H1 (cell line): ENCODE measurements at regions not wholly inside any gene's neighbourhood (a gene's known extent, or its start where the extent isn't known, plus 50 kb on each side); places are given as distances from the start of the nearest gene placed in this dataset.

Source experiments
- CTCF ChIA-PET: fragments of 300-600 bp; sonication (Branson Sonifier 250); formaldehyde crosslinking; loops from one replicate; lab custom pipeline; 2021; ENCODE audit not compliant: partially characterized antibody; lab: Charles Lee
- POLR2A ChIA-PET: fragments of 300-600 bp; sonication (Branson Sonifier 250); formaldehyde crosslinking; loops from one replicate; lab custom pipeline; 2021; ENCODE audit warnings: inconsistent platforms; ENCODE audit not compliant: partially characterized antibody; lab: Charles Lee
- DNase-seq, 2 experiments: peaks; one replicate each; pipeline versions ENCODE4 v3.0.0 to v3.0.0-alpha.2; 2010 to 2022; ENCODE audit warnings: low spot score in 2 of 2, low read depth in 1 of 2, mixed read lengths in 1 of 2
- FAIRE-seq: peaks from 2 replicates; lab custom pipeline; 2011; peaks lifted over from hg19 to GRCh38; lab: Jason Lieb, UNC
- H2AFZ ChIP-seq: 2 replicates; pipeline ENCODE4 v1.8.1; 2012; ENCODE audit warnings: low read length, inconsistent platforms
- H2AK5ac ChIP-seq: 2 replicates; pipeline ENCODE4 v1.6.1; 2013; ENCODE audit warnings: low read depth, low read length
- H2BK120ac ChIP-seq: replicated peaks from 2 replicates; pipeline ENCODE3; 2013; ENCODE audit warnings: low read depth, low read length, inconsistent platforms
- H2BK12ac ChIP-seq: 2 replicates; pipeline ENCODE4 v1.6.1; 2013; ENCODE audit warnings: low read depth, low read length
- H2BK15ac ChIP-seq: 2 replicates; pipeline ENCODE4 v1.6.1; 2013; ENCODE audit warnings: low read length
- H2BK20ac ChIP-seq: 2 replicates; pipeline ENCODE4 v1.6.1; 2013; ENCODE audit warnings: low read length
- H2BK5ac ChIP-seq: 2 replicates; pipeline ENCODE4 v1.6.1; 2013; ENCODE audit warnings: low read depth, low read length
- H3K14ac ChIP-seq: 2 replicates; pipeline ENCODE4 v1.6.1; 2013; ENCODE audit warnings: inconsistent platforms; ENCODE audit not compliant: insufficient read length
- H3K18ac ChIP-seq: 2 replicates; pipeline ENCODE4 v1.6.1; 2013; ENCODE audit warnings: low read length; ENCODE audit errors: extremely low read depth
- H3K23ac ChIP-seq: 2 replicates; pipeline ENCODE4 v1.6.1; 2013; ENCODE audit warnings: inconsistent platforms; ENCODE audit not compliant: insufficient read length
- H3K23me2 ChIP-seq: 2 replicates; pipeline ENCODE4 v1.6.1; 2013; ENCODE audit warnings: low read depth, low read length
- H3K27ac ChIP-seq: 2 replicates; pipeline ENCODE4 v1.6.1; 2011; ENCODE audit warnings: low read depth, low read length, inconsistent platforms
- H3K27me3 ChIP-seq, 4 experiments: replicated peaks in 1 of 4; 1 replicate in 1 of 4; 2 replicates in 3 of 4; pipeline versions ENCODE4 v1.6.1 to v1.8.1; 2011 to 2013; ENCODE audit warnings: low read length in 3 of 4, mild to moderate bottlenecking in 3 of 4, inconsistent platforms in 2 of 4, mixed read lengths in 2 of 4, moderate library complexity in 1 of 4; ENCODE audit not compliant: control insufficient read depth in 3 of 4, insufficient read depth in 3 of 4; ENCODE audit errors: extremely low read depth in 1 of 4
- H3K36me3 ChIP-seq, 4 experiments: 2 replicates each; pipeline versions ENCODE4 v1.6.1 to v1.8.1; 2011 to 2013; ENCODE audit warnings: mild to moderate bottlenecking in 4 of 4, low read length in 3 of 4, moderate library complexity in 2 of 4, control low read depth in 1 of 4, inconsistent platforms in 1 of 4; ENCODE audit not compliant: insufficient read depth in 4 of 4, control insufficient read depth in 2 of 4
- H3K4ac ChIP-seq: replicated peaks from 2 replicates; pipeline ENCODE3; 2013; ENCODE audit warnings: low read length, low read depth, mixed read lengths, inconsistent platforms; ENCODE audit not compliant: insufficient read length
- H3K4me1 ChIP-seq, 4 experiments: replicated peaks in 1 of 4; 1 replicate in 1 of 4; 2 replicates in 3 of 4; pipeline versions ENCODE4 v1.6.1 to v1.8.1; 2011 to 2013; ENCODE audit warnings: low read length in 3 of 4, inconsistent platforms in 2 of 4, mixed read lengths in 1 of 4; ENCODE audit not compliant: insufficient read depth in 4 of 4, control insufficient read depth in 3 of 4
- H3K4me2 ChIP-seq, 2 experiments: 2 replicates each; pipeline versions ENCODE4 v1.6.1 to v1.8.1; 2011 to 2013; ENCODE audit warnings: low read depth in 2 of 2, low read length in 2 of 2, control low read depth in 1 of 2, inconsistent platforms in 1 of 2, mild to moderate bottlenecking in 1 of 2; ENCODE audit not compliant: insufficient read depth in 1 of 2
- H3K4me3 ChIP-seq, 4 experiments: fragments of 200-600, 300-600 bp in 1 of 4; sonication (generic), shearing (Covaris generic), sonication (Bioruptor Twin) in 1 of 4; 2 replicates each; pipeline versions ENCODE4 v1.5.1 to v1.8.1; 2011 to 2016; ENCODE audit warnings: low read length in 4 of 4, low read depth in 3 of 4, control low read depth in 2 of 4, inconsistent platforms in 2 of 4, mild to moderate bottlenecking in 2 of 4, mixed read lengths in 1 of 4, moderate library complexity in 1 of 4; ENCODE audit not compliant: insufficient read depth in 2 of 4; ENCODE audit errors: extremely low read depth in 1 of 4
- H3K56ac ChIP-seq: replicated peaks from 2 replicates; pipeline ENCODE3; 2013; ENCODE audit warnings: low read depth, mild to moderate bottlenecking, mixed read lengths, low read length, inconsistent platforms; ENCODE audit not compliant: insufficient read length
- H3K79me1 ChIP-seq: 2 replicates; pipeline ENCODE4 v1.6.1; 2013; ENCODE audit warnings: low read depth, low read length, control low read depth
- H3K79me2 ChIP-seq, 2 experiments: 2 replicates each; pipeline versions ENCODE4 v1.6.1 to v1.8.1; 2012 to 2013; ENCODE audit warnings: low read length in 2 of 2, mild to moderate bottlenecking in 2 of 2, inconsistent platforms in 1 of 2; ENCODE audit not compliant: insufficient read depth in 2 of 2, control insufficient read depth in 1 of 2
- H3K9ac ChIP-seq, 4 experiments: replicated peaks in 1 of 4; 1 replicate in 1 of 4; 2 replicates in 3 of 4; pipeline versions ENCODE4 v1.6.1 to v1.8.1; 2011 to 2013; ENCODE audit warnings: low read depth in 3 of 4, low read length in 3 of 4, control low read depth in 2 of 4, mild to moderate bottlenecking in 2 of 4, moderate library complexity in 2 of 4, inconsistent platforms in 1 of 4; ENCODE audit errors: extremely low read depth in 1 of 4
- H3K9me3 ChIP-seq, 2 experiments: 2 replicates each; pipeline versions ENCODE4 v1.6.1 to v1.8.1; 2012 to 2013; ENCODE audit warnings: mild to moderate bottlenecking in 2 of 2, moderate library complexity in 2 of 2, control low read depth in 1 of 2, inconsistent platforms in 1 of 2, low read depth in 1 of 2, low read length in 1 of 2, mixed read lengths in 1 of 2; ENCODE audit not compliant: insufficient read depth in 2 of 2
- H4K20me1 ChIP-seq, 2 experiments: replicated peaks in 1 of 2; 2 replicates each; pipeline versions ENCODE3 to v1.8.1; 2011 to 2013; ENCODE audit warnings: inconsistent platforms in 2 of 2, low read length in 2 of 2, mild to moderate bottlenecking in 1 of 2; ENCODE audit not compliant: insufficient read depth in 2 of 2, control insufficient read depth in 1 of 2
- H4K5ac ChIP-seq: 2 replicates; pipeline ENCODE4 v1.6.1; 2013; ENCODE audit warnings: low read length, low read depth, mixed read lengths, inconsistent platforms; ENCODE audit not compliant: insufficient read length
- H4K8ac ChIP-seq: 2 replicates; pipeline ENCODE4 v1.8.0; 2013; ENCODE audit warnings: mild to moderate bottlenecking, moderate library complexity, low read length, inconsistent platforms; ENCODE audit not compliant: insufficient read depth; ENCODE audit errors: extremely low read depth
- H4K91ac ChIP-seq: replicated peaks from 2 replicates; pipeline ENCODE3; 2013; ENCODE audit warnings: low read length, mixed read lengths, inconsistent platforms; ENCODE audit not compliant: insufficient read length
- CBX8 ChIP-seq: fragments of 300-800, 300-1000 bp; sonication (generic); IDR thresholded peaks from 2 replicates; pipeline ENCODE4 v1.7.1; 2016; ENCODE audit warnings: low read depth, low read length, borderline replicate concordance
- CEBPB ChIP-seq: IDR thresholded peaks from 2 replicates; pipeline ENCODE4 v1.6.1; 2012; ENCODE audit warnings: low read depth, low read length
- HDAC2 ChIP-seq, 2 experiments: fragments of 300-600 bp in 1 of 2; sonication (generic) in 1 of 2; IDR thresholded peaks; 2 replicates each; pipeline ENCODE4 v1.6.1; 2011 to 2012; ENCODE audit warnings: low read depth in 2 of 2, low read length in 2 of 2, mild to moderate bottlenecking in 2 of 2, moderate library complexity in 2 of 2, borderline replicate concordance in 1 of 2, inconsistent platforms in 1 of 2
- MAFK ChIP-seq: IDR thresholded peaks from 2 replicates; pipeline ENCODE4 v1.6.1; 2012; ENCODE audit warnings: low read depth, mild to moderate bottlenecking, improper control_type of control experiment, low read length
- POLR2A ChIP-seq, 2 experiments: IDR thresholded peaks; 1 replicate in 1 of 2; 2 replicates in 1 of 2; pipeline ENCODE4 v1.6.1; 2011; ENCODE audit warnings: low read depth in 2 of 2, low read length in 2 of 2, mild to moderate bottlenecking in 2 of 2; ENCODE audit errors: control extremely low read depth in 1 of 2
- RBBP5 ChIP-seq: IDR thresholded peaks from 2 replicates; pipeline ENCODE4 v1.7.1; 2012; ENCODE audit warnings: low read depth, mild to moderate bottlenecking, inconsistent platforms, low read length, moderate library complexity, borderline replicate concordance
- SIRT6 ChIP-seq: IDR thresholded peaks from one replicate; pipeline ENCODE4 v1.7.1; 2012; ENCODE audit warnings: low read length, inconsistent platforms
- YY1 ChIP-seq: IDR thresholded peaks from 2 replicates; pipeline ENCODE4 v1.6.1; 2011; ENCODE audit warnings: low read depth, mild to moderate bottlenecking, low read length
- WGBS, 2 experiments: shearing (Covaris generic) in 1 of 2; methylation state at CpG; one replicate each; pipeline versions ENCODE4 v1.1.6 to v1.1.7; 2013 to 2015; ENCODE audit warnings: low lambda C conversion rate in 2 of 2, mixed read lengths in 2 of 2, inconsistent platforms in 1 of 2, low coverage in 1 of 2, missing lambda C conversion rate in 1 of 2; ENCODE audit not compliant: insufficient replicate concordance in 2 of 2, insufficient coverage in 1 of 2, insufficient read length in 1 of 2; ENCODE audit errors: extremely low coverage in 1 of 2, missing lambda C conversion rate in 1 of 2; 5-methylcytosine and 5-hydroxymethylcytosine counted together

DNA sequence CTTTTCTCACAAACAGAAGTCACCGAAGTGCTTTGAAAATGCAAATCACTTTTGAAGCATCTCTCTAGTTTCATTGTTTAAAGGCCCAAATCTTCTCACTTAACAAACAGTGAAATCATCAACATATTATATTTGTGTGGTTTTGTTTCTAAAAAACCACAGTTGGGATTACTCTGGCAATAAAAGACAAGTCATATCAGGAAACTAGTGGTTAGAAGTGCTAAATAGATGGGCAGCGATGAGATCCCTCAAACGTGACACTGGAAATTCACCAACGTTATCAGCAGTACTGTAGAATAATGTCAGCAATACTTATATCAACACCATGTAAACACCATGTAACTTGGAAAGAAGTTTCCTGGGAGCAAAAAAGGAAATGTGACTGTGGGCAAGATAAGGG lies 893.5 kb downstream of the SUCLG1 start:
- H3K18ac ChIP-seq: no peak overlapping the region
- H3K23ac ChIP-seq: no peak overlapping the region
- no peak overlapping the region for H2BK20ac ChIP-seq
- H3K27me3 ChIP-seq: no peaks in the 10 kb centered on the region
- H3K79me1 ChIP-seq: no peaks in the 10 kb centered on the region
- WGBS, 2 experiments: 91% methylated on average over 4 of the region's 4 CpGs; no CpG with 5 or more reads in 1 of the 2 experiments
- no peak for TF ChIP-seq MAFK
- no peak for TF ChIP-seq YY1
- no peak for TF ChIP-seq CEBPB
- TF ChIP-seq CBX8: no peak
- TF ChIP-seq POLR2A (IDR thresholded peaks at IDR 0.05; ENCODE audit: control extremely low read depth in 1 of 2, low read depth in 2 of 2, low read length in 2 of 2): no peak
- TF ChIP-seq HDAC2 (IDR thresholded peaks at IDR 0.05; ENCODE audit: borderline replicate concordance in 1 of 2, low read depth in 2 of 2, low read length in 2 of 2): no peak
- no peak for TF ChIP-seq SIRT6
- TF ChIP-seq RBBP5: no peak
- TF ChIP-seq, all 59 proteins: peak for 0
- POLR2A ChIA-PET: no interaction called here
- Histone ChIP-seq H4K91ac (no peak overlapping the region), H2BK5ac (no peak overlapping the region), H3K4me3 (no peak overlapping the region), H3K27ac (no peak overlapping the region), H4K8ac (no peak overlapping the region), H3K9me3 (no peaks in the 10 kb centered on the region), H3K23me2 (no peaks in the 10 kb centered on the region), H2AK5ac (no peak overlapping the region), H3K14ac (no peak overlapping the region), H3K4me2 (no peak overlapping the region), H2BK120ac (no peak overlapping the region), H2BK12ac (no peak overlapping the region), H3K4ac (no peak overlapping the region), H4K5ac (no peak overlapping the region), H3K79me2 (no peaks in the 10 kb centered on the region), H3K4me1 (no peaks in the 10 kb centered on the region), H4K20me1 (no peaks in the 10 kb centered on the region), H2BK15ac (no peak overlapping the region), H3K36me3 (no peaks in the 10 kb centered on the region), H2AFZ (no peak overlapping the region), H3K56ac (no peak overlapping the region), H3K9ac (no peak overlapping the region)
- DNase-seq (no peak), FAIRE-seq (no peak)
- CTCF ChIA-PET: no interaction called here
